ENCODE measurements at regions not wholly inside any gene's neighbourhood (a gene's known extent, or its start where the extent isn't known, plus 50 kb on each side); places are given as distances from the start of the nearest gene placed in this dataset.

- peaks cover 98% of the 10 kb centered on the region for H3K4me1 ChIP-seq (ENCODE audit: insufficient read depth, low read length)
- H2AFZ ChIP-seq (ENCODE audit: low read length): no peak overlapping the region
- H3K9ac ChIP-seq (ENCODE audit: insufficient read depth, low read depth, low read length): 0 out of 2 replicates have a peak overlapping the region, but pooled peaks have one; percentile 51
- intact Hi-C loops (cut with micrococcal nuclease; ENCODE audit: unreplicated experiment) (no loop called here), in situ Hi-C loops (cut with HindIII; ENCODE audit: extremely low pct_ligation_motif_present, low pct_unique_long_range_greater_than_20kb) (no loop called here)
- ATAC-seq (no peak), FAIRE-seq (no peak), DNase-seq (ENCODE audit: low spot score) (no peak)
- ChIA-PET POLR2A (no interaction called here), CTCF (ENCODE audit: low intra/inter-chr PET ratio, low total read pairs) (no interaction called here)
- no peaks in the 10 kb centered on the region for H4K20me1 ChIP-seq (ENCODE audit: insufficient read depth, low read length)
- peaks cover 7% of the 10 kb centered on the region for H3K79me2 ChIP-seq (ENCODE audit: insufficient read depth, low read length)
- H3K36me3 ChIP-seq (replicated peaks in 1 of 2; ENCODE audit: control insufficient read depth in 1 of 2, insufficient read depth in 2 of 2, low read length in 2 of 2): no peaks in the 10 kb centered on the region
- no peak overlapping the region for H3K4me3 ChIP-seq (replicated peaks in 1 of 3; ENCODE audit: insufficient read depth in 1 of 3, low read depth in 2 of 3, low read length in 3 of 3)
- H3K4me2 ChIP-seq (ENCODE audit: low read depth, low read length): peak overlapping the region; percentile 83; the same call in 1 of the 2 replicates
- WGBS (ENCODE audit: low lambda C conversion rate): 74% methylated on average over 4 of the region's 4 CpGs
- H3K27ac ChIP-seq (ENCODE audit: extremely low read length, insufficient read depth, low read length): peak overlapping the region; percentile 88
- BruUV-seq (replicated peaks): no TSS peak
- no peaks in the 10 kb centered on the region for H3K9me3 ChIP-seq (ENCODE audit: low read length)
- no peaks in the 10 kb centered on the region for H3K27me3 ChIP-seq (ENCODE audit: control insufficient read depth in 1 of 2, insufficient read depth in 2 of 2, low read length in 2 of 2)
- TF ChIP-seq RBFOX2 (IDR thresholded peaks at IDR 0.05; ENCODE audit: low read depth, low read length) (0 out of 2 replicates have a peak, but pooled peaks have one; percentile 42), ZSCAN29 (CRISPR knock-in tag; conservative IDR thresholded peaks at IDR 0.05) (no peak), DRAP1 (CRISPR knock-in tag; IDR thresholded peaks at IDR 0.05) (peak; percentile 30; the same call in 1 of the 2 replicates), MED1 (CRISPR knock-in tag; IDR thresholded peaks at IDR 0.05) (peak; percentile 52; the same call in 1 of the 2 replicates), SAP130 (CRISPR knock-in tag; IDR thresholded peaks at IDR 0.05; ENCODE audit: low read depth) (0 out of 2 replicates have a peak, but pooled peaks have one; percentile 11), SOX5 (CRISPR knock-in tag; IDR thresholded peaks at IDR 0.05; ENCODE audit: borderline replicate concordance) (peak; percentile 39; the same call in 1 of the 2 replicates), ZNF816 (CRISPR knock-in tag; IDR thresholded peaks at IDR 0.05; ENCODE audit: borderline replicate concordance) (0 out of 2 replicates have a peak, but pooled peaks have one; percentile 12), TCF7L2 (IDR thresholded peaks at IDR 0.05; ENCODE audit: low read depth, low read length) (no peak), GATAD2A (CRISPR knock-in tag; IDR thresholded peaks at IDR 0.05) (peak; percentile 37; the same call in 1 of the 2 replicates), NCOA2 (CRISPR knock-in tag; IDR thresholded peaks at IDR 0.05) (peak; percentile 50; the same call in 1 of the 2 replicates), THAP11 (CRISPR knock-in tag; IDR thresholded peaks at IDR 0.05) (no peak), SOX13 (IDR thresholded peaks at IDR 0.05) (no peak), SOX13 (CRISPR knock-in tag; conservative IDR thresholded peaks at IDR 0.05 in 1 of 2, IDR thresholded peaks at IDR 0.05 in 1 of 2) (peak in 1 of 2 experiments; percentile 56; a peak in 1 of 4 replicates), SRSF4 (IDR thresholded peaks at IDR 0.05; ENCODE audit: low read depth, low read length, poor library complexity, severe bottlenecking) (no peak), KLF9 (CRISPR knock-in tag; IDR thresholded peaks at IDR 0.05; ENCODE audit: low read depth) (no peak), ZNF451 (CRISPR knock-in tag; IDR thresholded peaks at IDR 0.05) (no peak), RXRB (CRISPR knock-in tag; IDR thresholded peaks at IDR 0.05; ENCODE audit: borderline replicate concordance) (peak; percentile 38; the same call in 1 of the 2 replicates)
These were observed 165.7 kb upstream of the DMRT1 start for GRCh38 chr9:675697-676370.

Data from HepG2 (cell line).